Endothelial cell of umbilical vein (primary cell): ENCODE measurements at regions not wholly inside any gene's neighbourhood (a gene's known extent, or its start where the extent isn't known, plus 50 kb on each side); places are given as distances from the start of the nearest gene placed in this dataset.

Source experiments
- BruUV-seq: library from RNA; stranded (reverse); fragments of 400-500 nt; replicated peaks from 2 replicates; lab custom pipeline; 2021; lab: Mats Ljungman, UMichigan
- CTCF ChIA-PET: fragments of 300-600, 350-600 bp; sonication (Branson Sonifier 250); formaldehyde crosslinking; loops from one replicate; lab custom pipeline; 2021; ENCODE audit warnings: antibody characterized with exemption, inconsistent platforms; lab: Charles Lee
- POLR2A ChIA-PET: fragments of 300-600, 350-600 bp; sonication (Branson Sonifier 250); formaldehyde crosslinking; loops from one replicate; lab custom pipeline; 2021; ENCODE audit warnings: antibody characterized with exemption, inconsistent platforms; lab: Charles Lee
- DNase-seq: peaks from one replicate; pipeline ENCODE4 v3.0.0-alpha.2; 2011; ENCODE audit warnings: low read depth, low spot score
- FAIRE-seq: peaks from 2 replicates; lab custom pipeline; 2011; peaks lifted over from hg19 to GRCh38; lab: Jason Lieb, UNC
- H2AFZ ChIP-seq: 2 replicates; pipeline ENCODE4 v1.6.0; 2012; ENCODE audit warnings: low read depth, low read length, control low read depth, inconsistent platforms
- H3K27ac ChIP-seq: 2 replicates; pipeline ENCODE4 v1.5.1; 2011; ENCODE audit warnings: low read depth, mild to moderate bottlenecking, control low read depth, low read length, moderate library complexity; ENCODE audit not compliant: insufficient read depth
- H3K27me3 ChIP-seq, 2 experiments: 2 replicates each; pipeline versions ENCODE4 v1.6.0 to v1.6.1; 2011; ENCODE audit warnings: low read length in 2 of 2, mixed read lengths in 1 of 2; ENCODE audit not compliant: control insufficient read depth in 2 of 2, insufficient read depth in 2 of 2
- H3K36me3 ChIP-seq, 2 experiments: 2 replicates in 1 of 2; 3 replicates in 1 of 2; pipeline ENCODE4 v1.5.1; 2011; ENCODE audit warnings: low read length in 2 of 2, mild to moderate bottlenecking in 1 of 2, moderate library complexity in 1 of 2; ENCODE audit not compliant: control insufficient read depth in 2 of 2, insufficient read depth in 2 of 2; ENCODE audit errors: extremely low read depth in 1 of 2
- H3K4me1 ChIP-seq: 3 replicates; pipeline ENCODE4 v1.5.1; 2011; ENCODE audit warnings: mild to moderate bottlenecking, low read length; ENCODE audit not compliant: control insufficient read depth, insufficient read depth; ENCODE audit errors: extremely low read depth
- H3K4me2 ChIP-seq: 2 replicates; pipeline ENCODE4 v1.6.1; 2011; ENCODE audit warnings: low read length, control low read depth, mixed read lengths; ENCODE audit not compliant: insufficient read depth
- H3K4me3 ChIP-seq, 3 experiments: fragments of 200-600 bp in 1 of 3; sonication (generic), shearing (Covaris generic) in 1 of 3; replicated peaks in 1 of 3; 2 replicates each; pipeline ENCODE4 v1.5.1; 2011 to 2016; ENCODE audit warnings: control low read depth in 3 of 3, low read length in 3 of 3, mild to moderate bottlenecking in 2 of 3, inconsistent platforms in 1 of 3, low read depth in 1 of 3, moderate library complexity in 1 of 3; ENCODE audit not compliant: insufficient read depth in 1 of 3
- H3K79me2 ChIP-seq: 2 replicates; pipeline ENCODE4 v1.6.0; 2012; ENCODE audit warnings: low read length, inconsistent platforms; ENCODE audit not compliant: control insufficient read depth, insufficient read depth
- H3K9ac ChIP-seq: replicated peaks from 2 replicates; pipeline ENCODE3; 2011; ENCODE audit warnings: low read length, control low read depth; ENCODE audit not compliant: insufficient read depth; ENCODE audit errors: extremely low read depth
- H3K9me1 ChIP-seq: replicated peaks from 3 replicates; pipeline ENCODE4 v1.6.0; 2011; ENCODE audit warnings: mild to moderate bottlenecking, low read length; ENCODE audit not compliant: control insufficient read depth, insufficient read depth; ENCODE audit errors: extremely low read depth
- H3K9me3 ChIP-seq: replicated peaks from 2 replicates; pipeline ENCODE4 v1.5.1; 2012; ENCODE audit warnings: low read length, inconsistent platforms; ENCODE audit not compliant: control insufficient read depth, insufficient read depth
- H4K20me1 ChIP-seq: replicated peaks from 2 replicates; pipeline ENCODE3; 2011; ENCODE audit warnings: mild to moderate bottlenecking, low read length; ENCODE audit not compliant: control insufficient read depth, insufficient read depth; ENCODE audit errors: extremely low read depth
- EZH2 ChIP-seq: IDR thresholded peaks from 2 replicates; pipeline ENCODE4 v1.6.1; 2012; ENCODE audit warnings: borderline replicate concordance, low read depth, mild to moderate bottlenecking, moderate library complexity, low read length, inconsistent platforms; ENCODE audit not compliant: severe bottlenecking
- FOS ChIP-seq: IDR thresholded peaks from 2 replicates; pipeline ENCODE4 v1.6.1; 2011; ENCODE audit warnings: mild to moderate bottlenecking, low read length, moderate library complexity, borderline replicate concordance; ENCODE audit not compliant: insufficient read depth
- GATA2 ChIP-seq: IDR thresholded peaks from 2 replicates; pipeline ENCODE4 v1.7.0; 2011; ENCODE audit warnings: low read depth, mild to moderate bottlenecking, moderate library complexity, mixed read lengths, low read length; ENCODE audit not compliant: insufficient read length, insufficient read depth
- JUN ChIP-seq: IDR thresholded peaks from 2 replicates; pipeline ENCODE4 v1.6.1; 2011; ENCODE audit warnings: borderline replicate concordance, low read depth; ENCODE audit not compliant: insufficient read length, insufficient read depth
- MAX ChIP-seq: IDR thresholded peaks from 2 replicates; pipeline ENCODE4 v1.6.1; 2011; ENCODE audit not compliant: insufficient read depth, insufficient read length
- MYC ChIP-seq: IDR thresholded peaks from one replicate; pipeline ENCODE4 v1.6.1; 2011; ENCODE audit warnings: mild to moderate bottlenecking, low read depth, low read length
- POLR2A ChIP-seq: IDR thresholded peaks from 2 replicates; pipeline ENCODE4 v1.6.1; 2012; ENCODE audit warnings: low read depth, mild to moderate bottlenecking, control low read depth, low read length
- POLR2AphosphoS5 ChIP-seq: IDR thresholded peaks from 2 replicates; pipeline ENCODE4 v1.6.1; 2012; ENCODE audit warnings: low read depth, mild to moderate bottlenecking, control low read depth, low read length, moderate library complexity; ENCODE audit not compliant: insufficient read depth
- dilution Hi-C: fragments of 300-500 bp; cut with MboI; formaldehyde crosslinking; loops from one replicate; pipeline ENCODE4 v1.15.0; 2019; ENCODE audit warnings: low sequenced_read_pairs; ENCODE audit not compliant: extremely low pct_ligation_motif_present
- intact Hi-C: fragments of 100-400 bp; cut with micrococcal nuclease; formaldehyde crosslinking; loops from one replicate; pipeline ENCODE4 v1.10.0; 2022
- TF ChIP-seq, protein P1 (sequence below), 2 donors: IDR thresholded peaks; 1 replicate in 1 of 2; 2 replicates in 1 of 2; pipeline ENCODE4 v1.5.1; 2011; ENCODE audit warnings: low read length in 2 of 2, mild to moderate bottlenecking in 2 of 2, moderate library complexity in 2 of 2, control low read depth in 1 of 2, inconsistent platforms in 1 of 2, low read depth in 1 of 2; ENCODE audit not compliant: insufficient read depth in 1 of 2; ENCODE audit errors: extremely low read depth in 1 of 2

GRCh38 chr19:20397292-20397691 lies 168.3 kb downstream of the ZNF737 start:
- POLR2A ChIA-PET, result no interaction called here

More at GRCh38 chr19:20397292-20397691, 168.3 kb downstream of the ZNF737 start:
- Histone ChIP-seq H2AFZ (no peak overlapping the region), H3K27ac (no peak overlapping the region), H3K27me3 (no peaks in the 10 kb centered on the region), H3K36me3 (no peaks in the 10 kb centered on the region), H3K4me2 (no peak overlapping the region), H3K79me2 (no peaks in the 10 kb centered on the region), H3K9ac (no peak overlapping the region), H3K4me3 (no peak overlapping the region), H3K9me1 (no peaks in the 10 kb centered on the region), H4K20me1 (no peaks in the 10 kb centered on the region), H3K4me1 (no peaks in the 10 kb centered on the region), H3K9me3 (peaks cover 7% of the 10 kb centered on the region)
- FAIRE-seq, result no peak
- dilution Hi-C loops (no loop called here), intact Hi-C loops (no loop called here)
- BruUV-seq, result no TSS peak
- TF ChIP-seq JUN (no peak), MYC (no peak), MAX (no peak), FOS (no peak), GATA2 (no peak), EZH2 (no peak), POLR2A (no peak), POLR2AphosphoS5 (no peak)
- TF ChIP-seq, protein P1, sequence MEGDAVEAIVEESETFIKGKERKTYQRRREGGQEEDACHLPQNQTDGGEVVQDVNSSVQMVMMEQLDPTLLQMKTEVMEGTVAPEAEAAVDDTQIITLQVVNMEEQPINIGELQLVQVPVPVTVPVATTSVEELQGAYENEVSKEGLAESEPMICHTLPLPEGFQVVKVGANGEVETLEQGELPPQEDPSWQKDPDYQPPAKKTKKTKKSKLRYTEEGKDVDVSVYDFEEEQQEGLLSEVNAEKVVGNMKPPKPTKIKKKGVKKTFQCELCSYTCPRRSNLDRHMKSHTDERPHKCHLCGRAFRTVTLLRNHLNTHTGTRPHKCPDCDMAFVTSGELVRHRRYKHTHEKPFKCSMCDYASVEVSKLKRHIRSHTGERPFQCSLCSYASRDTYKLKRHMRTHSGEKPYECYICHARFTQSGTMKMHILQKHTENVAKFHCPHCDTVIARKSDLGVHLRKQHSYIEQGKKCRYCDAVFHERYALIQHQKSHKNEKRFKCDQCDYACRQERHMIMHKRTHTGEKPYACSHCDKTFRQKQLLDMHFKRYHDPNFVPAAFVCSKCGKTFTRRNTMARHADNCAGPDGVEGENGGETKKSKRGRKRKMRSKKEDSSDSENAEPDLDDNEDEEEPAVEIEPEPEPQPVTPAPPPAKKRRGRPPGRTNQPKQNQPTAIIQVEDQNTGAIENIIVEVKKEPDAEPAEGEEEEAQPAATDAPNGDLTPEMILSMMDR (IDR thresholded peaks at IDR 0.05; ENCODE audit: extremely low read depth in 1 of 2, insufficient read depth in 1 of 2, low read depth in 1 of 2, low read length in 2 of 2), result no peak
- no peak for DNase-seq
- CTCF ChIA-PET, result no interaction called here
